LoVo (cell line): ENCODE measurements at regions not wholly inside any gene's neighbourhood (a gene's known extent, or its start where the extent isn't known, plus 50 kb on each side); places are given as distances from the start of the nearest gene placed in this dataset.

Source experiments
- DNase-seq: peaks from one replicate; pipeline ENCODE4 v3.0.0-alpha.2; 2016; ENCODE audit warnings: low spot score

DNA sequence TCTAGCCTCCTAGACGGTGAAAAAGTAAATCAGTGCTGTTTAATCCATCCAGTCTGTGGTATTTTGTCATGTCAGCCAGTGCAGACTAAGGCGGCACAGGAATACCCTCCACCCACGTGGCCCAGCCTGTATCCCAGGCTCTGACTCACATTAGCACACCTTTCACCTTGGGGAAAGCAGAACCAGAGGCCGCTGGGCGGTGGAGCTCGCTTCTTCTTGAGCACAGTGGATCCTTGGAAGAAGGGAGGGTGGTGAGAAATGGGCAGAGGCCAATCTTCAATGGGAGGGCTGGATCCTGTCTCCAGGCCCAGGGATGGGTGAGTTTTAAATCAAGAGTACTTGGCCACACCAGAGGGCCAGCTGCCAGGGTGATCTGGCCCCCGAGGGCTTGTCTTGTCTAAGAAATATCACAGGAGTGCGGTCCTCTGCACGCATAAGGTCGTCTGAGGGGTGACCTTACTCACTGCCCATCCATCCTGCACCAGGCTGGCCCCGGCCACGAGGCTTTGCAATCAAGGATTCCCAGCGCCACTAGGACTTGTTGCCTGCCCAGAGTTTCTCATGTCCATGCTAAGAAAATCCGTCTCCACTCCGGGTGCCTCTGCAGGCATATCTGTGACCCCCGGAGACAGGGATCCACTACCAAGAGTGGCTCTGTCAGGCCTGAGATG is 658.5 kb downstream of the BRD1 start:
- no peak for DNase-seq

DNA sequence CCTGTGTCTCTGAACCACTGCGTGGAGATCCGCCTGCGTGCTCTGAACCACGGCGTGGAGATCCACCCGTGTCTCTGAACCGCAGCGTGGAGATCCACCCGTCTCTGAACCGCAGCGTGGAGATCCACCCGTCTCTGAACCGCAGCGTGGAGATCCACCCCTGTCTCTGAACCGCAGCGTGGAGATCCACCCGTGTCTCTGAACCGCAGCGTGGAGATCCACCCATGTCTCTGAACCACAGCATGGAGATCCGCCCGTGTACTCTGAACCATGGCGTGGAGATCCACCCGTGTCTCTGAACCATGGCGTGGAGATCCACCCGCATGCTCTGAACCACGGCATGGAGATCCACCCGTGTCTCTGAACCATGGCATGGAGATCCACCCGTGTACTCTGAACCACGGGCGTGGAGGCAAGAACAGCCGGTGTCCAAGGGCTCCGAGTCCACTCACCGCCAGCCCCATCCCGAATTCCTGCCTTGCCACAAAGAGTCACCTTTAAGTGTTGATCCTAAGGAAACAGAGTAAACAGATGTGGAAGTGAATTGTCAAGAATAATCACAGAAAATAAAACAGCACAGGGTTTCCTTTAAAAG is 659.4 kb downstream of the BRD1 start:
- no peak for DNase-seq

DNA sequence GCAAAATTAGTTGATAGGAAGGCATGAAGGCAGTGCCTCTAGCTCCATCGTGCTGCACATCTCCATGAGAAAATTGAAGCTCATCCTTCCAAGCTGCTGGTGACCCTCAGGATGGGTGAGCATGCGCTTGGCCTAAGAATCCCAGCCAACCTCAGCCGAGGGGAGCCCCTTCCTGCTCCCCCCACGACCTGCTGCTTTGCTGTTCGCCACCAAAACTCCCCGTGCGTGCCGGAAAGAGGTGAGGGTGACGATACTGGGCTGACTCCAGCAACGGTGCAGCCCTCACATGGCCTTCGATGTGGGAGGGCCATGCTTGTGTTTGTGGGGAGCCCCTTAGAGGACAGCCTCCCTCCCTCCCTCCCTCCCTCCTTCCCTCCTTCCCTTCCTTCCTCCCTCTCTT is 660.9 kb downstream of the BRD1 start:
- DNase-seq = no peak

DNA sequence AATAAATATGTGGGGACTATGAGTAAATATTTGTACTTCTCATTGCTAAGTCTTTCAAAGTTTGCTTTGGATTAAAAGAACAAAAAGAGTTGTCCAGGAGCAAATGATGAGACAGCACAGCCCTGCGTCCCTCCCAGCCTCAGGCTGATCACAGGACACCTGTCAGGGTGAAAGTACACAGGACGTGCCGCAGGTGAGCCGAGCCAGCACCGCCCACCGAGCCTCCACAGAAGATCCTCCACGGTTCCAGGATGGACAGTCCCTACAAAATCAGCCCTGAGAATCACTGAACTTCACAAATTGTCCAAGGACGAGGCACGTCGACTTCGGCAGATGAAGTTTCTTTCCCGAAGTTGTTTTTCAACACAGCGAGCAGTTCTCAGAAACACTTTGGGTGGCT is 661.5 kb downstream of the BRD1 start:
- no peak for DNase-seq

DNA sequence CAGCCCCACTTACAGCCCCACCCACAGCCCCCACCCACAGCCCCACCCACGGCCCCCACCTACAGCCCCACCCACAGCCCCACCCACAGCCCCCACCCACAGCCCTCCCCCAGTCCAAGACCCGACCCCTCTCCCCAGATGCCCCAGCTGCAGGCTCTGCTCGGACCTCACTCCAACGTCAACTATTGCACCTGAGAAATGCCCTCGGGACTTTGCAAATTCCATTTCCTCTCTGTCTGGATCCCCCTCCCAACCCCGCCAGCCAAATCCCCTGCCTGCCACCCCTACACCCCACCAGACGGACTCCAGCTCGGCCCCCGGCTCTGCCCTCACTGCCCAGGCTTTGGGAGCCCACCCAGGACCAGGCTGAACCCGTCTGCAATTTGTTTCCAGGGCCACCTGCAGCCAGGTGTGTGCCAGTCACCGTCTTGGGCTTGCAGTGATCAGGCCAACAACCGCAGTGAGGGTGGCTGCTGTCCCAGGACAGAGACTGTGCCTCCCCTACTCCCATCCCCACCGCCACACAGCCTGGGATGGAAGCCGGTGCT is 662.8 kb downstream of the BRD1 start:
- no peak for DNase-seq

DNA sequence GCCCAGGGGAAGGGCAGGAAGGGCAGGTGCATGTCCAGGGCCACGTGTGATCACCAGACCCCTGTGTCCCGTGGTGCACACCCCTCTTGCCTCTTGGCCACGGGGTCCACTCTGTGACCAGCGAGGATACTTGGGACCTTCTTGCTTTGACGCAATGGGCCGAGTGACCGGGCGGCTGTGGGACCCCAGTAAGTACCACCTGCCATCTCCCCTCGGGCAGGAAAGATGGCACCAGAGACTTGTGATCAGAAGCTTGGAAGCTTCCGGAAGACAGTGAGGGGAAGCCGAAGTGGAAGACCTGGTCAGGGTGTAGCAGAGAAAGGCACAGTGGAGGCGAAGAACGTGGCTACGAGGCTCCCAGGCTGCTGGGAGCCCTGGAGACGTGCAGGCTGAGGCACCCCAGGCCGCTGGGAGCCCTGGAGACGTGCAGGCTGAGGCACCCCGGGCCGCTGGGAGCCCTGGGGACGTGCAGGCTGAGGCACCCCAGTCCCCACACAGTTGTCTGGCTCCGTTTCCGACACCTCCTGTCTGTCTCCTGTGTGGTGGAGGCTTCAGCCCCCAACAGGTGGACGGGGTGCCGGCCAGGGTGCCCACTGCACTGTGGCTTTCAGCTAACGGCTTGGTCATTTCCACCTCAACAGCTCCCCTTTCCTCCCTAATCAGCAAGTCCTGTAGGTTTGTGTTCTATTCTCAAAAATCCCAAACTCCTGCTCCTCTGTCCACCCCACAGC is 663.5 kb downstream of the BRD1 start:
- no peak for DNase-seq

DNA sequence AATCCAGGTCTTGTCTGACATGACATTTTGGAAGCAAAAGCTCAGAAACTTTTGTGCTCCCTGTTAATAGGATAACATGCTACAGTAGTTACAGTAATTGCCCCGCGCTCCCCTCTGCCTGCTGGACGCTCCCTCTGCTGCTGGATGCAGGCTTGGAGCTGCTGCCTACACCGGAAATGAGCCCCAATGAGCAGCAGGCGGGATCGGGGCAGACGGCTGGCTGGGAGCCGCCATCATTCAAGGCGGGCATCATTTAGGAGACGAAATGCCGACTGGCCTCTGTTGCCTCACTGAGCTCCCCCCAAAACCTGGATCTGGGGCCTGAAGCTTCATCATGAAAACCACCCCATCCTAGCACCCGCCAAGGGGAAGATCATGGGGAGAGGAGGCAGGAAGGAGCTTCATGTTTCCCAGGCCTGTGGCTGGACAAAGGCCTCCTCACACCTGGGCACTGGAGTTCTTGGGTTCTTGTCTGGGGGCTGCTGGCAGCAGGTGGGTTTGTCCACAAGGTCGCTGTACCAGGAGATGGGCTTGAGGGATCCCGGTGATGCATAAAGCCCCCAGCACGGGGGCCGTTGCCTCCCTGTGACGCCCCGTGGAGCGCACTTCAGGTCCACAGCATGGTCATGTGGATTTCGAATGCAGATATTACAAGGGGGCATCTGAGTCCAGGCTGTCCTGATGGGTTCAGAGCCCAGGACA is 664.3 kb downstream of the BRD1 start:
- DNase-seq = no peak

DNA sequence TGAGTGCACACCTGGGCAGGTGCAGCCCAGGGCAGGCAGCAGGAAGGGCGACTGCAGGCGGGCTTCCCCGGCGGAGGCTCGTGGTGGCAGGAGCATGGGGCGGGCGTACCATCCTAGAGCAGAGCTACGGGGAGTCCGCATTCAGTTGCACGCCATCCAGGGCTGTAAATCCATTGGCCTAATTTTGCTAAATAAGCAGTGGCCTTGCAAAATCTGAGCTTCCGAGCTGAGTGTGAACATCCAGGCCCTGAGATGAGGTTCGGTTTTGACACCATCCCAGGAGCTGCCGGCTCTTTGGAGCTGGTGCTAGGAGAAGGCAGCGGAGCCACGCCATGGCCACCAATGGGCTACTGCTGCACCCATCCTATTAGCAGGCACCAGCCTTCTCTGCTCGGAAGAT is 664.8 kb downstream of the BRD1 start:
- no peak for DNase-seq

DNA sequence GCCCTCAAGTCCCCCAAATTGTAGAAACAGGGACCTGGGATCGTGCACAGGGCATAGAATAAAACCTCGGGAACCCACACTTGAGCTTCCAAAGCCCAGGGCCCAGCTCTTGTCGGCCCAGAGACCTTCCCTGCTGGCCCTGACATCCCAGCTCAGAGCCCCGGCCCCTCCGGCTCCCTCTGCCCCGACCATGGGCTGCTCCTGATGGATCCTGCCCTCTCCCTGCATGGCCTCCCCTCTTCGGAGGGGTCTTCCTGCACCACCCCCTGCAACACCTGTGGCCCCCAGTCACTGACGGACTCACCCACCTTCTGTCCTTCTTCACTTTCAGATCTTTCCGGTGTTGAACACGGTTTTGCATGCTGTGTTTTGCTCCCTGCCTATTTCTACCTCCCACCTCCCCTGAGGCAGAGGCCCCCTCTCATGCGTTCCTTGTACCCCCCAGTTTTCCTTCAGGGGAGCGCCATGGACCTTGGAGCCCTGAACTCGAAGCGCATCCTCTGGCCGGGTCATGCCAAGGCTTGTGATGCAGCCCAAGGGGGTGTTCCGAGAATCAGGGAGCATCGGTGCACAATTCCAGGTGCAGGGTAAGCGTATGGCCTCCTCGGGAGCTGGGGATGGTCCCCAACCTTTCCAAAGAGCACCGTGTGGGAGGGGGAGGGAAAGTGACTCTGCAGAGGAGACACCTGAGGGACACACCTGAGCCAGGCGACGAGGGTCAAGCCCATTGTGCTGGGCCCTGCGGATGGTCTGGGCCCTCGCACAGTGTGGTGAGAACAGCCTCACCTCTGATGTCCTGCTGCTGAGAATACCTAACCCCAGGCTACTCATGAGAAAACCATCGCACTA is 666.4 kb downstream of the BRD1 start:
- DNase-seq = no peak

DNA sequence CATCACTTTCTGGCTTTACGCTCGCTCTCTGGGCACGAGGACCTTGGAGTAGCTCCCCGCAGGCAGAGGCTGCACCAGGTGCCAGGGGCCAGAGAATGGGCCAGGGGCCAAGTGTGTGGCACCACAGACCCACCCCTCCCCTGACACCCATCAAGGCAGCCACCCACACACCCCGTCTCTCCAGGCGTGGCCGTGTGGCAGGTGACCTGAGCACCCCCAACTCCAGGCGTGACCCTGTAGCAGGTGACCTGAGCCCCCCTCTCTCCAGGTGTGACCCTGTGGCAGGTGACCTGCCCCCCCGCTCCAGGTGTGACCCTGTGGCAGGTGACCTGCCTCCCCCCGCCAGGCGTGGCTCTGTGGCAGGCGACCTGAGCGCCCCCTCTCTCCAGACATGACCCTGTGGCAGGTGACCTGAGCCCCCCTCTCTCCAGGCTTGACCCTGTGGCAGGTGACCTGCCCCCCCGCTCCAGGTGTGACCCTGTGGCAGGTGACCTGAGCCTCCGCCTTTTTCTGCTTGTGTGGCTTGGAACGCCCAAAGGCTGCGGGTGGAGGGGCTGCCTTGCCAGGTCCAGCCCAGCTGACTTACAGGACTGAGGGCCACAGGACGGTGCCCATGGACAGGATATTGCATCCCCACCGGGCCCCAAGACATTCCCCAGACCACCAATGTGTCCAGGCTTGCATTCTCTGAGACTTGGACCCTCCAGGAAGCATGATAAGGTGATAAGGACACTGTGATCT is 667.2 kb downstream of the BRD1 start:
- DNase-seq = no peak

DNA sequence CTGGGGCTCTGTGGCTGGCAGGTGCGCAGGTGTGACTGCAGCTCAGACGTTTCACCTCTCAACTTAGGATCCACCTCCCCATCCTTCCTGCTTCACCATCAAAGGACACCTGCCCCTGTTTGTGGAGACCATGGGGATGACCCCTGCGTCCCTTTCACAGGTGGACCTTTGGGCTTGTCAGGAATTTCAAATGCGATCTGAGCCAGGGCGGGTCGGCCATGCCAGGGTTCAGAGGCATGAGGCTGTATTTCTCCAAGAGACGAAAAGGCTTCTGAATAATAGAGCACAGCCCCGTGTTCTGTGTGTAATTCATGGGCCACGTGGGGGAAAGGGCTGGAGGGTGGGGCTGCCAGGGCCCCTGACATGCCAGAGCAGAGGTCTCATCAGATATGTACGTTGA is 668.0 kb downstream of the BRD1 start:
- no peak for DNase-seq

DNA sequence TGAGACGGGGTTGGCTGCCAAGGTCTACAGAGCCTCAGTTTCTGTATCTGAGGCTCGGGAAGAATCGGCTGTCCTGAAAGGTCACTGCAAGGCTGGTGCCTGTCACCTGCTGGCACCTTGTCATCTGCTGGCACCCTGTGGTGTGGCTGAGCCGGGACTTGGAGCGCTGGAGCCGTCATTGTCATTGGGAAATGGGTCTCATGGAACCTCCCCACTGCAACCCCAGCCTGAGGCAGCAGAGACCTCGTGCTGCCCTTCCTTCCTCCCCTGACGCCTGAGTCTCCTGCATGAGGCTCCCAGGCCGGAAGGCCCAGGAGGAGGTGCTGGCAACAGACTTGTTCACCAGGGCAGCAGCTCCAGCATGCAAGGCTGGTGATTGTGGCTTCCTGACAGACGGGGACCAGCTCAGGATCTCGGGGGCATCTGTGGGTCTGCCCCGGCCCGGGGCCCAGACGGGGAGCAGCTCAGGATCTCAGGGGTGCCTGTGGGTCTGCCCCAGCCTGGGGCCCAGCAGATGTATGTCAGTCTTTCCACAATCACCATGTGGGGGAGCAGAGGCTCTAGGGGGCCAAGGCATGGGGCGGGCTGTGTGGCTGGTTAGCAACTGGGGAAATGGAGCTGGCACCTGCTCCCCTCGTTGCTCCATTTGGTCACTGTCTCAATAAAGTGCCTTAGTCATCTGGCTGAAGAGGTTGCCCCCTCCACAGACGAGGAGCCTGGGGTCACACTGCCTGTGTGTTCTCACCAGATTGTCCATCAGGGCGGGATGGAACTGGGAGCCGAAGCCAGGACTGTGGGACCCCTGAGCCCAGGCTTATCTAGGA is 668.7 kb downstream of the BRD1 start:
- no peak for DNase-seq

DNA sequence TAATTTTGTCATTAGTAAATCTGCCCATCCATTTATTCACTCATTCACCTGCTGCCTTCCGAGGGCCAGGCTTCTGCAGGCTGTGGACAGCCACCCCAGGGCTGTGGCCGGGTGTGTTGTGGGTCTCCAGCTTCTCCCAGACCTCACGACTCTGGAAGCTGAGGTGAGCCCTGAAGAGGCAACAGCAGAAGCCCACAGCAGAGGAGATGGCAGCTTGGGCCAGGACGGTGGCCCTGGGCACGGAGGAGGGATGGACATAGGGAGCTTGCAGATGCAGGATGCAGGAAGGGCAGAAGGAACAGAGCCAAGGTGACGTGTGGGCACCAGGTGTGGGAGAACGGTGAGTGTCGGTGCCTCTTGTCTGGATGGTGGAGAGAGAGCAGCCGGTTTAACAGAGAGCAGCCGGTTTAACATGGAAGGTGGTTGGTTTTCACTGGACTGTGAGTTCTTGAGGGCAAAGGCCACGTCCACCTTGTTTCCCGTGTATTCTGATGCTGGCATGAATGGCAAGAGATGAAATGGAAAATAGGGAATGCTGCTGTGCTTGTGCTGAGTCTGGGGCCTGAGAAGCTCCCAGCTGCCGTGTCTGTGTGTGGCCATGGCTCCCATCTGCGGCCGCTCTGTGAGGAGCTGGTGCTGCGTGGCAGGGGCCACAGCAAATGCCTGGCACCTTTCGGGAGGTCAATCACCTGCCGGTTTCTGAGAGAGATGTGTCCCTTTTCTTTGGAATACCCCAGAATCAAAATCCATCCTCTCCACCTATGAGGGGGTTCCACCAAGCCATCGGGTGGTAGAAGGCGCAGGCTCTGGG is 669.9 kb downstream of the BRD1 start:
- no peak for DNase-seq

DNA sequence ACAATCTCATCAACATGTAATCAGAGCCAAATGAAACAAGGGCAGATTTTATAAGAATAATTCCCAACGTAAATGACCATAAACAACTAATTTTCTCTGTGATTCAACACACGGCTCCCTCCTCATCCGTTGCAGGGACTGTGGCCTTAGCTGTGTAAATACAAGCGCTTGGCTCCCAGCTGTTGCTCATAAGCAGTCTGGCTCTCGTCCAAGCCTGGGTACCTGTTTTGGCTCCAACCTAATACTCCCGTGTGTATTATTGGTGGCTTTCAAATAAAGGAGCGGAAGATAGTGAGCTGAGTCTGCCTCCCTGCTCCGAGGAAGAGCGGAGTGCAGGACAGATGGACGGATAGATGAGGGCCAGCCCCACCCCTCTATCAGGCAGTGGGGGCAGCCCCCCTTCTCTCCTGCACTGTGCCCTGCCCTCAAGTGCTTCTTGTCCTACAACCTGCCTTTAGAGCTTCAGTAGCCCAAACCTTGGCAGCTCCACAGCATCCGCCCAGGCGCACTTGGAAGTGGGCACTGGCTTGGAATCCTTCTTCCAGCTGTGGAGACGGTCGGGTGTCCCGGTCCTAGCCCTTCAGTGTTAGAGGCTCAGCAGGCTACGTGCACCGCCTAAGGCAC is 670.9 kb downstream of the BRD1 start:
- no peak for DNase-seq

DNA sequence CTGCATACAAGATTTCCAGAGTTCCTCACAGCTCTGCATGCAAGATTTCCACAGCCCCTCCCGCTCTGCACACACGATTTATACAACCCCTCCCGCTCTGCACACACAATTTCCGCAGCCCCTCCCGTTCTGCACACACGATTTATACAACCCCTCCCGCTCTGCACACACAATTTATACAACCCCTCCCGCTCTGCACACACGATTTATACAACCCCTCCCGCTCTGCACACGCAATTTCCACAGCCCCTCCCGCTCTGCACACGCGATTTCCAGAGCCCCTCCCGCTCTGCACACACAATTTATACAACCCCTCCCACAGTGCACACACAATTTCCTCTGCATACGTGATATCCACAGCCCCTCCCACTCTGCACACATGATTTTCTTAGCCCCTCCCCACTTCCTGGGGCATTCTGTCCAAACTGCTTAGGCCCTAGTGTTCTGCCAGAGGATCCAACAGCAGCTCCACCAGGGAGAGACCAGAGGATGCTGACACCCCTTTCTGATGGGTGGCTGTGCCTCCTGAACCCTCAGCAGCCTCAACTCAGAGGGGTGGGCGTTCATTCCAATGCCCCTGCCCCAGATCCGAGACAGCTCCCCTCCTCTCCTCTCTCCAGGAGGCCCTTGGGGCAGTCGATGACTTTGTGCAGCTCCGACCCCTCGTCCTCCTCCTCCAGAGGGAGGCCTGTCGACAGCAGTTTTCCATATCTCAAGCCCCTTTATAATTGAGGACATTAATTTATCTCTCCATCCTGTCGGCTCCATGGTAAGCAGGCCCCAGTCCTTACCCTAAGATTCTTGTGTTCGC is 671.7 kb downstream of the BRD1 start:
- DNase-seq = no peak

DNA sequence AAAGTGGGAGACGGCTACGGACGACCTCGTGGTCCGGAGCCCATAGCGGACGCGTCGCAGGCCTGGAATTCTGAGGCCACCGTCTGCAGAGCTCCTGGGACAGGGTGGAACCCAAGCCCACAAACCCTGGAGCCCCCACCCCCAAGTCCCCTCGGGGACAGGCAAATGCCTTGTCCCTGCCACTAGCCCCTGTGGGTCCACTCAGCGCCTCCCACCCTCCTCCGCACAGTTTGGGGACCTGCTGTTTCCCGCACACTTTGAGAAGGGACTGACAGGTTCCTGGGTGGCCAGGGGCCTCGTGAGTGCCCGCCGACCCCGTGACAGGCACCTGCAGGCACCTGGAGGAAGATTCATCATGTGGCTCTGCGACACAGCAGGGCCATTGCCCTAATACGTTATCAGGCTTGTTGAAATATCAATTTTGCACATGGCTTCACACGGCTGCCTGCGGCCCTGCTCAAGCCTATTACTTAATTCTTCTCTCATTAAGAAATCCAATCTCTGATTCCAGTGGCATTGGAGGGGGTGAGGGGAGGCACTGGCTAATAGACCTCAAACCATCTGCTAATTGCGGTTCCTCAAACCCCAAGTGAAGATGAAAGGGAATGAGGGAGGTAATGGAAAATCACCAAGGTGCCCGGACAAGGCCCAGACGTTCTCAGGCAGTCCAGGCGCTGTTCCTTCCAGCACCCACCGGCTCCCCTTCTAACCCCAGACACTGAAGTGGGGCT is 672.5 kb downstream of the BRD1 start:
- no peak for DNase-seq

DNA sequence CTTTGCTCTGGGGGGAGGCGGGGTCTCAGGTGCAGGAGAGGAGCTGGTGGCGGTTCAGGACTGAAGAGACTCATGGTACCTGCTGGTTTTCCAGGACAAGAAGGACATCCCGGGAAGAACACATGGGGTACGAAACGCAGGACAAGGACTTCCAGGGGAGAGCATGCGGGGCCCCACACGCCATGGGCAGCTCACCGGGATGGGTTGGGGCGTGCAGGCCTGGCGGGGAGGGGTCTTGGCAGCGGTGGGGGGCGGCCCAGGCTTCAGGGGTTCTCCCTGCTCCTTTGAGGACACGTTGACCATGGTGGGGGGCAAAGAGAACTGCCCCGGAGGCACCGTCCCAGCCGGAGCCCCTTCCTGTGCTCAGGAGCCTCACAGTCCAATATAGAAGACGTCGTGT is 673.2 kb downstream of the BRD1 start:
- DNase-seq = no peak
